ENCODE measurements at regions not wholly inside any gene's neighbourhood (a gene's known extent, or its start where the extent isn't known, plus 50 kb on each side); places are given as distances from the start of the nearest gene placed in this dataset.
"Not testable (repeated sequence)": the region's sequence is repeated elsewhere in the genome, so short reads cannot be mapped to it uniquely, and the experiment has no call there.

DNA sequence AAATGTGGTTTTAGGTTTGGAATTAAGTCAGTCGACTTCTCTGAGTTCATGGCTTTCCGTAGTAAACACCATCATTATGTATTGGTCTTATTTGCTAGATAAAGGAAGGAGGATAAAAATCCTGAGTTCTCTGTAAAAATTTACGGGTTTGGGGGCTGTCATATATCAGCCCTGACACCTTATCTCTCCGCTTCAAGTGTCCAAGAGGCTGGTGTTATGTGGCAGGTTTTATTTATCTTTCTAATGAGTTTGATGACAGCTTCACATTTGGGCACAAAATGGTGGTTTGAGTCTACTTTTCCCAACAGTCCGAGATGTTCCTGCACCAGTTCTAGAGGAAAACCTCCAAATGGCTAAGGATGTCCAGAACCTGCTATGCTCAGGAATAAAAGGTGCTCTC, 67.3 kb upstream of the VSTM5 start:
- ATAC-seq (ENCODE audit: insufficient read depth, low read depth) (no peak), DNase-seq (no peak)
- no peaks in the 10 kb centered on the region for H3K4me1 ChIP-seq (ENCODE audit: insufficient read depth, low read length)
- TF ChIP-seq, protein P1, sequence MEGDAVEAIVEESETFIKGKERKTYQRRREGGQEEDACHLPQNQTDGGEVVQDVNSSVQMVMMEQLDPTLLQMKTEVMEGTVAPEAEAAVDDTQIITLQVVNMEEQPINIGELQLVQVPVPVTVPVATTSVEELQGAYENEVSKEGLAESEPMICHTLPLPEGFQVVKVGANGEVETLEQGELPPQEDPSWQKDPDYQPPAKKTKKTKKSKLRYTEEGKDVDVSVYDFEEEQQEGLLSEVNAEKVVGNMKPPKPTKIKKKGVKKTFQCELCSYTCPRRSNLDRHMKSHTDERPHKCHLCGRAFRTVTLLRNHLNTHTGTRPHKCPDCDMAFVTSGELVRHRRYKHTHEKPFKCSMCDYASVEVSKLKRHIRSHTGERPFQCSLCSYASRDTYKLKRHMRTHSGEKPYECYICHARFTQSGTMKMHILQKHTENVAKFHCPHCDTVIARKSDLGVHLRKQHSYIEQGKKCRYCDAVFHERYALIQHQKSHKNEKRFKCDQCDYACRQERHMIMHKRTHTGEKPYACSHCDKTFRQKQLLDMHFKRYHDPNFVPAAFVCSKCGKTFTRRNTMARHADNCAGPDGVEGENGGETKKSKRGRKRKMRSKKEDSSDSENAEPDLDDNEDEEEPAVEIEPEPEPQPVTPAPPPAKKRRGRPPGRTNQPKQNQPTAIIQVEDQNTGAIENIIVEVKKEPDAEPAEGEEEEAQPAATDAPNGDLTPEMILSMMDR (IDR thresholded peaks at IDR 0.05; ENCODE audit: borderline replicate concordance, extremely low read depth, low read length, poor library complexity, severe bottlenecking): no peak
- no peak for TF ChIP-seq EZH2 (IDR thresholded peaks at IDR 0.05; ENCODE audit: borderline replicate concordance, low read depth, low read length, severe bottlenecking)
- no peaks in the 10 kb centered on the region for H3K36me3 ChIP-seq (ENCODE audit: insufficient read depth, low read length)
- H4K20me1 ChIP-seq (ENCODE audit: insufficient read depth, low read length): no peaks in the 10 kb centered on the region
- no peak overlapping the region for H2AFZ ChIP-seq (ENCODE audit: low read depth, low read length)
- H3K79me2 ChIP-seq (ENCODE audit: insufficient read depth, low read length): no peaks in the 10 kb centered on the region
- H3K4me3 ChIP-seq (ENCODE audit: low read depth in 1 of 2, low read length in 2 of 2): no peak overlapping the region
- no peak overlapping the region for H3K27ac ChIP-seq (ENCODE audit: low read length)
- no peaks in the 10 kb centered on the region for H3K9me3 ChIP-seq (ENCODE audit: insufficient read depth, low read length, severe bottlenecking)
- no peak overlapping the region for H3K9ac ChIP-seq (ENCODE audit: low read depth, low read length)
- no peaks in the 10 kb centered on the region for H3K27me3 ChIP-seq (ENCODE audit: insufficient read depth, low read length, poor library complexity)
- H3K4me2 ChIP-seq (ENCODE audit: insufficient read depth, low read length): no peak overlapping the region

DNA sequence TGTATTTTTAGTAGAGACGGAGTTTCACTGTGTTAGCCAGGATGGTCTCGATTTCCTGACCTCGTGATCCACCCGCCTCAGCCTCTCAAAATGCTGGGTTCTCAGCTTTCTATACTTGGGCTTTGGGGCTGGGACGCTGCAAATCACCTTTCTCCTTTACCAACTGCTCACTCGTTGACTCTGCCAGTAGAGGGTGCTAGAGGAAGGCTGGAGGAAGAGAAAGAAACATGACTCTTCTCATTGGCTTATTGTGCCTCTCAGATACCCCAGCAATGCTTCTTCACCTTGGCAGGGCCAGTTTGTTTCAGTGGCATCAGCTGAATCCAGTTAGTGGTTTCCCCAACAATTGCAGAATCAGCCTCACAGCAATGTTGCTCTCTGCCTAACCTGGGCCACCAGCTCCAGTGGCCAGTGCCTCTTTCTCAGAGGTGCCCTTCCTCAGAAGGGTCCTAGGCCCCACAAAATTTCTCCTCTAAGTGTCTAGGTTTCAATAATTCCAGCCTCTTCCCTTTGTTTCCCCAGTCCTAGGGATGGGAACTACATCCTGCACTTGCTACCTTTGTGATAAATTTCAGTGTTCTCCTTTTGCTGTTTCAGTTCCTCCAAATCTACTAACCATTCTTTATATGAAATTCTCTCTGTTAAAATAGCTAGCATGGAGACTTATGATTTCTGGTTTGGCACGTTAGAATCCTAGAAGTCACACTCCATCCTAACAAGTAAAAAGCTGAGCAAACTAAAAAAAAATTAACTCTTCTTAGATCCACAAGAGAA, 71.5 kb upstream of the VSTM5 start:
- no peak overlapping the region for H3K4me3 ChIP-seq (ENCODE audit: low read depth in 1 of 2, low read length in 2 of 2)
- no peaks in the 10 kb centered on the region for H3K9me3 ChIP-seq (ENCODE audit: insufficient read depth, low read length, severe bottlenecking)
- H2AFZ ChIP-seq (ENCODE audit: low read depth, low read length): no peak overlapping the region
- no peak for TF ChIP-seq EZH2 (IDR thresholded peaks at IDR 0.05; ENCODE audit: borderline replicate concordance, low read depth, low read length, severe bottlenecking)
- TF ChIP-seq, protein P1 (IDR thresholded peaks at IDR 0.05; ENCODE audit: borderline replicate concordance, extremely low read depth, low read length, poor library complexity, severe bottlenecking): peak; percentile 65
- H3K36me3 ChIP-seq (ENCODE audit: insufficient read depth, low read length): no peaks in the 10 kb centered on the region
- no peaks in the 10 kb centered on the region for H4K20me1 ChIP-seq (ENCODE audit: insufficient read depth, low read length)
- H3K4me1 ChIP-seq (ENCODE audit: insufficient read depth, low read length): no peaks in the 10 kb centered on the region
- no peaks in the 10 kb centered on the region for H3K79me2 ChIP-seq (ENCODE audit: insufficient read depth, low read length)
- DNase-seq (peak; percentile 37), ATAC-seq (ENCODE audit: insufficient read depth, low read depth) (peak; percentile 73; the same call in 2 of the 3 replicates)
- H3K27me3 ChIP-seq (ENCODE audit: insufficient read depth, low read length, poor library complexity): no peaks in the 10 kb centered on the region
- no peak overlapping the region for H3K27ac ChIP-seq (ENCODE audit: low read length)
- H3K4me2 ChIP-seq (ENCODE audit: insufficient read depth, low read length): no peak overlapping the region
- no peak overlapping the region for H3K9ac ChIP-seq (ENCODE audit: low read depth, low read length)

DNA sequence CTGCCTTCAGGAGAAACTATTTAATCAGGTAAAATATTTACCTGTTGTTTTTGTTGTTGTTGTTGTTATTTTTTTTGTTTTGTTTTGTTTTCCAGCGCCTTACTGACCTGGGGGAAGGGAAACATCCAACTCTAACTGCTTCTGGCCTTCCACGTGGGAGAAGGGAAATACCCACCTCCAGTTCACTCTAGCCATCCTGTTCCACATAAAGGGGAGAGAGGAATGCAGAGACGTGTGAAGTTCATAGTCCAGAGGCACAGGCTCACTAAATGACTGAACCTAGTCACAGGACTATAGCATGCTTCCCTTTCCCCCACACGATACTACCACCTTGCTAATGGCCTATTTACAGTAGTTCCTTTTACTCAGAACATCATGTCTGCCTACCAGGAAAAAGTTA, 72.4 kb upstream of the VSTM5 start:
- Histone ChIP-seq H3K4me3 (ENCODE audit: low read depth in 1 of 2, low read length in 2 of 2) (no peak overlapping the region), H3K4me1 (ENCODE audit: insufficient read depth, low read length) (no peaks in the 10 kb centered on the region), H3K4me2 (ENCODE audit: insufficient read depth, low read length) (no peak overlapping the region), H2AFZ (ENCODE audit: low read depth, low read length) (no peak overlapping the region), H3K27ac (ENCODE audit: low read length) (no peak overlapping the region), H3K9me3 (ENCODE audit: insufficient read depth, low read length, severe bottlenecking) (no peaks in the 10 kb centered on the region), H3K36me3 (ENCODE audit: insufficient read depth, low read length) (no peaks in the 10 kb centered on the region), H3K79me2 (ENCODE audit: insufficient read depth, low read length) (no peaks in the 10 kb centered on the region), H3K9ac (ENCODE audit: low read depth, low read length) (no peak overlapping the region), H3K27me3 (ENCODE audit: insufficient read depth, low read length, poor library complexity) (no peaks in the 10 kb centered on the region), H4K20me1 (ENCODE audit: insufficient read depth, low read length) (no peaks in the 10 kb centered on the region)
- no peak for DNase-seq
- ATAC-seq (ENCODE audit: insufficient read depth, low read depth): no peak
- no peak for TF ChIP-seq EZH2 (IDR thresholded peaks at IDR 0.05; ENCODE audit: borderline replicate concordance, low read depth, low read length, severe bottlenecking)
- TF ChIP-seq, protein P1 (IDR thresholded peaks at IDR 0.05; ENCODE audit: borderline replicate concordance, extremely low read depth, low read length, poor library complexity, severe bottlenecking): no peak

DNA sequence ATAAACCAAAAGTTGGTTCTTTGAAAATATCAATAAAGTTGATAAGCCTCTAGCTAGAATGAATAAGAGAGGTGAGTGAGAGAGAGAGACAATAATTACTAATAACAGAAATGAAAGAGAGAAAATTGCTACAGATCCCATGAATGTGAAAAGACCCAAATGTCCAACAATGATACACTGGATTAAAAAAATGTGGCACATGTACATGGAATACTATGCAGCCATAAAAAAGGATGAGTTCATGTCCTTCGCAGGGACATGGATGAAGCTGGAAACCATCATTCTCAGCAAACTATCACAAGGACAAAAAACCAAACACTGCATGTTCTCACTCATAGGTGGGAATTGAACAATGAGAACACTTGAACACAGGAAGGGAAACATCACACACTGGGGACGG, 75.7 kb upstream of the VSTM5 start:
- not testable (repeated sequence) for H3K4me2 ChIP-seq (ENCODE audit: insufficient read depth, low read length); H2AFZ ChIP-seq (ENCODE audit: low read depth, low read length); H3K27ac ChIP-seq (ENCODE audit: low read length); H4K20me1 ChIP-seq (ENCODE audit: insufficient read depth, low read length); DNase-seq; H3K4me1 ChIP-seq (ENCODE audit: insufficient read depth, low read length); H3K27me3 ChIP-seq (ENCODE audit: insufficient read depth, low read length, poor library complexity); ATAC-seq (ENCODE audit: insufficient read depth, low read depth); H3K4me3 ChIP-seq (ENCODE audit: low read depth in 1 of 2, low read length in 2 of 2); H3K79me2 ChIP-seq (ENCODE audit: insufficient read depth, low read length); H3K9ac ChIP-seq (ENCODE audit: low read depth, low read length); H3K36me3 ChIP-seq (ENCODE audit: insufficient read depth, low read length); H3K9me3 ChIP-seq (ENCODE audit: insufficient read depth, low read length, severe bottlenecking)

All from DND-41 (cell line).